H1 (cell line): ENCODE measurements at regions not wholly inside any gene's neighbourhood (a gene's known extent, or its start where the extent isn't known, plus 50 kb on each side); places are given as distances from the start of the nearest gene placed in this dataset.
A peak's percentile ranks its signal among the peaks of the same experiment; 100 is the strongest.

Experiments
- CTCF ChIA-PET: fragments of 300-600 bp; sonication (Branson Sonifier 250); formaldehyde crosslinking; loops from one replicate; lab custom pipeline; 2021; ENCODE audit not compliant: partially characterized antibody; lab: Charles Lee
- POLR2A ChIA-PET: fragments of 300-600 bp; sonication (Branson Sonifier 250); formaldehyde crosslinking; loops from one replicate; lab custom pipeline; 2021; ENCODE audit warnings: inconsistent platforms; ENCODE audit not compliant: partially characterized antibody; lab: Charles Lee
- DNase-seq, 2 experiments: peaks; one replicate each; pipeline versions ENCODE4 v3.0.0 to v3.0.0-alpha.2; 2010 to 2022; ENCODE audit warnings: low spot score in 2 of 2, low read depth in 1 of 2, mixed read lengths in 1 of 2
- FAIRE-seq: peaks from 2 replicates; lab custom pipeline; 2011; peaks lifted over from hg19 to GRCh38; lab: Jason Lieb, UNC
- H2AFZ ChIP-seq: 2 replicates; pipeline ENCODE4 v1.8.1; 2012; ENCODE audit warnings: low read length, inconsistent platforms
- H2AK5ac ChIP-seq: 2 replicates; pipeline ENCODE4 v1.6.1; 2013; ENCODE audit warnings: low read depth, low read length
- H2BK120ac ChIP-seq: replicated peaks from 2 replicates; pipeline ENCODE3; 2013; ENCODE audit warnings: low read depth, low read length, inconsistent platforms
- H2BK12ac ChIP-seq: 2 replicates; pipeline ENCODE4 v1.6.1; 2013; ENCODE audit warnings: low read depth, low read length
- H2BK15ac ChIP-seq: 2 replicates; pipeline ENCODE4 v1.6.1; 2013; ENCODE audit warnings: low read length
- H2BK20ac ChIP-seq: 2 replicates; pipeline ENCODE4 v1.6.1; 2013; ENCODE audit warnings: low read length
- H2BK5ac ChIP-seq: 2 replicates; pipeline ENCODE4 v1.6.1; 2013; ENCODE audit warnings: low read depth, low read length
- H3K14ac ChIP-seq: 2 replicates; pipeline ENCODE4 v1.6.1; 2013; ENCODE audit warnings: inconsistent platforms; ENCODE audit not compliant: insufficient read length
- H3K18ac ChIP-seq: 2 replicates; pipeline ENCODE4 v1.6.1; 2013; ENCODE audit warnings: low read length; ENCODE audit errors: extremely low read depth
- H3K23ac ChIP-seq: 2 replicates; pipeline ENCODE4 v1.6.1; 2013; ENCODE audit warnings: inconsistent platforms; ENCODE audit not compliant: insufficient read length
- H3K23me2 ChIP-seq: 2 replicates; pipeline ENCODE4 v1.6.1; 2013; ENCODE audit warnings: low read depth, low read length
- H3K27ac ChIP-seq: 2 replicates; pipeline ENCODE4 v1.6.1; 2011; ENCODE audit warnings: low read depth, low read length, inconsistent platforms
- H3K27me3 ChIP-seq, 4 experiments: replicated peaks in 1 of 4; 1 replicate in 1 of 4; 2 replicates in 3 of 4; pipeline versions ENCODE4 v1.6.1 to v1.8.1; 2011 to 2013; ENCODE audit warnings: low read length in 3 of 4, mild to moderate bottlenecking in 3 of 4, inconsistent platforms in 2 of 4, mixed read lengths in 2 of 4, moderate library complexity in 1 of 4; ENCODE audit not compliant: control insufficient read depth in 3 of 4, insufficient read depth in 3 of 4; ENCODE audit errors: extremely low read depth in 1 of 4
- H3K36me3 ChIP-seq, 4 experiments: 2 replicates each; pipeline versions ENCODE4 v1.6.1 to v1.8.1; 2011 to 2013; ENCODE audit warnings: mild to moderate bottlenecking in 4 of 4, low read length in 3 of 4, moderate library complexity in 2 of 4, control low read depth in 1 of 4, inconsistent platforms in 1 of 4; ENCODE audit not compliant: insufficient read depth in 4 of 4, control insufficient read depth in 2 of 4
- H3K4ac ChIP-seq: replicated peaks from 2 replicates; pipeline ENCODE3; 2013; ENCODE audit warnings: low read length, low read depth, mixed read lengths, inconsistent platforms; ENCODE audit not compliant: insufficient read length
- H3K4me1 ChIP-seq, 4 experiments: replicated peaks in 1 of 4; 1 replicate in 1 of 4; 2 replicates in 3 of 4; pipeline versions ENCODE4 v1.6.1 to v1.8.1; 2011 to 2013; ENCODE audit warnings: low read length in 3 of 4, inconsistent platforms in 2 of 4, mixed read lengths in 1 of 4; ENCODE audit not compliant: insufficient read depth in 4 of 4, control insufficient read depth in 3 of 4
- H3K4me2 ChIP-seq, 2 experiments: 2 replicates each; pipeline versions ENCODE4 v1.6.1 to v1.8.1; 2011 to 2013; ENCODE audit warnings: low read depth in 2 of 2, low read length in 2 of 2, control low read depth in 1 of 2, inconsistent platforms in 1 of 2, mild to moderate bottlenecking in 1 of 2; ENCODE audit not compliant: insufficient read depth in 1 of 2
- H3K4me3 ChIP-seq, 4 experiments: fragments of 200-600, 300-600 bp in 1 of 4; sonication (generic), shearing (Covaris generic), sonication (Bioruptor Twin) in 1 of 4; 2 replicates each; pipeline versions ENCODE4 v1.5.1 to v1.8.1; 2011 to 2016; ENCODE audit warnings: low read length in 4 of 4, low read depth in 3 of 4, control low read depth in 2 of 4, inconsistent platforms in 2 of 4, mild to moderate bottlenecking in 2 of 4, mixed read lengths in 1 of 4, moderate library complexity in 1 of 4; ENCODE audit not compliant: insufficient read depth in 2 of 4; ENCODE audit errors: extremely low read depth in 1 of 4
- H3K56ac ChIP-seq: replicated peaks from 2 replicates; pipeline ENCODE3; 2013; ENCODE audit warnings: low read depth, mild to moderate bottlenecking, mixed read lengths, low read length, inconsistent platforms; ENCODE audit not compliant: insufficient read length
- H3K79me1 ChIP-seq: 2 replicates; pipeline ENCODE4 v1.6.1; 2013; ENCODE audit warnings: low read depth, low read length, control low read depth
- H3K79me2 ChIP-seq, 2 experiments: 2 replicates each; pipeline versions ENCODE4 v1.6.1 to v1.8.1; 2012 to 2013; ENCODE audit warnings: low read length in 2 of 2, mild to moderate bottlenecking in 2 of 2, inconsistent platforms in 1 of 2; ENCODE audit not compliant: insufficient read depth in 2 of 2, control insufficient read depth in 1 of 2
- H3K9ac ChIP-seq, 4 experiments: replicated peaks in 1 of 4; 1 replicate in 1 of 4; 2 replicates in 3 of 4; pipeline versions ENCODE4 v1.6.1 to v1.8.1; 2011 to 2013; ENCODE audit warnings: low read depth in 3 of 4, low read length in 3 of 4, control low read depth in 2 of 4, mild to moderate bottlenecking in 2 of 4, moderate library complexity in 2 of 4, inconsistent platforms in 1 of 4; ENCODE audit errors: extremely low read depth in 1 of 4
- H3K9me3 ChIP-seq, 2 experiments: 2 replicates each; pipeline versions ENCODE4 v1.6.1 to v1.8.1; 2012 to 2013; ENCODE audit warnings: mild to moderate bottlenecking in 2 of 2, moderate library complexity in 2 of 2, control low read depth in 1 of 2, inconsistent platforms in 1 of 2, low read depth in 1 of 2, low read length in 1 of 2, mixed read lengths in 1 of 2; ENCODE audit not compliant: insufficient read depth in 2 of 2
- H4K20me1 ChIP-seq, 2 experiments: replicated peaks in 1 of 2; 2 replicates each; pipeline versions ENCODE3 to v1.8.1; 2011 to 2013; ENCODE audit warnings: inconsistent platforms in 2 of 2, low read length in 2 of 2, mild to moderate bottlenecking in 1 of 2; ENCODE audit not compliant: insufficient read depth in 2 of 2, control insufficient read depth in 1 of 2
- H4K5ac ChIP-seq: 2 replicates; pipeline ENCODE4 v1.6.1; 2013; ENCODE audit warnings: low read length, low read depth, mixed read lengths, inconsistent platforms; ENCODE audit not compliant: insufficient read length
- H4K8ac ChIP-seq: 2 replicates; pipeline ENCODE4 v1.8.0; 2013; ENCODE audit warnings: mild to moderate bottlenecking, moderate library complexity, low read length, inconsistent platforms; ENCODE audit not compliant: insufficient read depth; ENCODE audit errors: extremely low read depth
- H4K91ac ChIP-seq: replicated peaks from 2 replicates; pipeline ENCODE3; 2013; ENCODE audit warnings: low read length, mixed read lengths, inconsistent platforms; ENCODE audit not compliant: insufficient read length
- CEBPB ChIP-seq: IDR thresholded peaks from 2 replicates; pipeline ENCODE4 v1.6.1; 2012; ENCODE audit warnings: low read depth, low read length
- CHD1 ChIP-seq: IDR thresholded peaks from 2 replicates; pipeline ENCODE4 v1.6.1; 2012; ENCODE audit warnings: low read depth, low read length, improper control_type of control experiment
- WGBS, 2 experiments: shearing (Covaris generic) in 1 of 2; methylation state at CpG; one replicate each; pipeline versions ENCODE4 v1.1.6 to v1.1.7; 2013 to 2015; ENCODE audit warnings: low lambda C conversion rate in 2 of 2, mixed read lengths in 2 of 2, inconsistent platforms in 1 of 2, low coverage in 1 of 2, missing lambda C conversion rate in 1 of 2; ENCODE audit not compliant: insufficient replicate concordance in 2 of 2, insufficient coverage in 1 of 2, insufficient read length in 1 of 2; ENCODE audit errors: extremely low coverage in 1 of 2, missing lambda C conversion rate in 1 of 2; 5-methylcytosine and 5-hydroxymethylcytosine counted together

DNA sequence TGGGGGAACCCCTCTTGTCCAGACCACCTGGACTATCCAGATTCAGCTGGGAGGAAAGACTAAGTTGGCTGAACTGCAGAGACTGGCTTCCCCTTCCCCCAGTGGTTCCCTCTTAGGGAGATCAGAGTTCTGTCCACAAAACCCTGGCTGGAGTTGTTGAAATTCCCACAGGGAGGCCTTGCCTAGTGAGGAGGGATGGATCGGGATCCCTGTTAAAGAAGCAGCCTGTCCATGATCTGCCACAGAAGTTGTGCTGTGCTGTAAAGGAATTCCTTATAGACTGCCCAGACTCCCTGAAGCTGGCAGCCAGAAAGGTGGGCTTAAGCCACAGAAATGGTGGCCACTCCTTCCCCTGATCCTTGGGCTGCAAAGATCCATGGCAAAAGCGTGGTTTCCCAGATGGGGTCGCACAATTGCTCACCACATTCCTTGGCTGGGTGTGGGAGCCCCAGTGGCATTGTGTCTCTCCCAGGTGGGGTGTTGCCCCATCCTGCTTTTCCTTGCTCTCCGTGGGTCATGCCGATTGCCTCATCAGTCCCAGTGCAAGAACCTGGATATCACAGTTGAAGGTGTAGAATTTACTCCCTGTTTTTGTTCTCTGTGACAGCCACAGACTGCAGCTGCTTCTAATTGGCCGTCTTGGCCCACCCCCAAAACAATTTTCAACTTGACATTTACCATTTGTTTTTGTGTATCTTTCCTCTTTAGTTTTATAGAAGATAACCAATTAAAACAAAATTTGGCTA is 342.4 kb downstream of the FGF10 start:
- WGBS, 2 experiments = 85% methylated on average over 6 of the region's 6 CpGs; no CpG with 5 or more reads in 1 of the 2 experiments
- POLR2A ChIA-PET = no interaction called here
- FAIRE-seq = no peak

More for the DNA sequence above, 342.4 kb downstream of the FGF10 start:
- Histone ChIP-seq H2BK12ac (peak overlapping the region; percentile 28; the same call in 1 of the 2 replicates), H4K20me1 (no peaks in the 10 kb centered on the region), H2BK120ac (no peak overlapping the region), H3K4ac (no peak overlapping the region), H4K5ac (no peak overlapping the region), H3K9me3 (no peaks in the 10 kb centered on the region), H2BK20ac (no peak overlapping the region), H2BK5ac (no peak overlapping the region), H3K23ac (no peak overlapping the region), H3K18ac (no peak overlapping the region), H3K23me2 (no peaks in the 10 kb centered on the region), H3K27me3 (no peaks in the 10 kb centered on the region), H3K56ac (no peak overlapping the region), H3K4me2 (no peak overlapping the region), H2BK15ac (no peak overlapping the region), H2AFZ (peak overlapping the region; percentile 79), H3K79me1 (no peaks in the 10 kb centered on the region), H3K27ac (no peak overlapping the region), H2AK5ac (no peak overlapping the region), H3K14ac (no peak overlapping the region), H3K9ac (no peak overlapping the region), H3K36me3 (no peaks in the 10 kb centered on the region), H3K4me3 (no peak overlapping the region), H3K4me1 (peaks cover 0 to 4% (median 2%) of the 10 kb centered on the region in 4 experiments; a peak in 3 of 7 replicates), H3K79me2 (no peaks in the 10 kb centered on the region), H4K91ac (peak overlapping the region; percentile 49), H4K8ac (peak overlapping the region; percentile 76)
- no peak for DNase-seq
- CTCF ChIA-PET = interaction anchor here (0.8 kb wide), 1 partner anchor 24 kb away, joined by 4 read pairs; no protein-coding TSS in a partner anchor
- TF ChIP-seq CEBPB (peak; percentile 55; the same call in 1 of the 2 replicates), CHD1 (no peak)
